ENCODE measurements at regions not wholly inside any gene's neighbourhood (a gene's known extent, or its start where the extent isn't known, plus 50 kb on each side); places are given as distances from the start of the nearest gene placed in this dataset.

DNA sequence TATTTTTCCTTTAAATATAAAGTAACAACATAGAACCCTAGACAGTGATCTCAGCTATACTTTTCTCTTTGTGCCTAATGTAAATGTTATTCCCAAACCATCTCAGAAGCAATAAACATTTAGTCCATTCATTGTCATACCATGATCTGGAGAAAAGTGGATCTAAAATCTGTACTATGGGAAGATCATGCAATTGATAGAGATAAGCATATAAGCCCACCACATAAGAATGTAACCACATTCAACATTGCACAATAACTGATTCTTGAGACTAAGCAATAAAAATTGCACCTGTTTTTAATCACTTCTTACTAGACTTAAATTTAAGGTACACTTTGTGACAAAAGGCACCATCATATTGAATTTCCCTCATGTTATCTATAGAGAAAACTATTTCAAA lies 1403.0 kb upstream of the C9orf72 start:
- Histone ChIP-seq H3K9me3 (replicated peaks; ENCODE audit: insufficient read depth, low read length) (no peaks in the 10 kb centered on the region), H3K27ac (ENCODE audit: low read length) (no peak overlapping the region; the same call in 1 of the 2 replicates)
- TF ChIP-seq EZH2phosphoT487 (IDR thresholded peaks at IDR 0.05; ENCODE audit: low read length) (no peak), EZH2 (optimal IDR thresholded peaks at IDR 0.05; ENCODE audit: low read depth, low read length) (no peak)
- TF ChIP-seq, protein P1, sequence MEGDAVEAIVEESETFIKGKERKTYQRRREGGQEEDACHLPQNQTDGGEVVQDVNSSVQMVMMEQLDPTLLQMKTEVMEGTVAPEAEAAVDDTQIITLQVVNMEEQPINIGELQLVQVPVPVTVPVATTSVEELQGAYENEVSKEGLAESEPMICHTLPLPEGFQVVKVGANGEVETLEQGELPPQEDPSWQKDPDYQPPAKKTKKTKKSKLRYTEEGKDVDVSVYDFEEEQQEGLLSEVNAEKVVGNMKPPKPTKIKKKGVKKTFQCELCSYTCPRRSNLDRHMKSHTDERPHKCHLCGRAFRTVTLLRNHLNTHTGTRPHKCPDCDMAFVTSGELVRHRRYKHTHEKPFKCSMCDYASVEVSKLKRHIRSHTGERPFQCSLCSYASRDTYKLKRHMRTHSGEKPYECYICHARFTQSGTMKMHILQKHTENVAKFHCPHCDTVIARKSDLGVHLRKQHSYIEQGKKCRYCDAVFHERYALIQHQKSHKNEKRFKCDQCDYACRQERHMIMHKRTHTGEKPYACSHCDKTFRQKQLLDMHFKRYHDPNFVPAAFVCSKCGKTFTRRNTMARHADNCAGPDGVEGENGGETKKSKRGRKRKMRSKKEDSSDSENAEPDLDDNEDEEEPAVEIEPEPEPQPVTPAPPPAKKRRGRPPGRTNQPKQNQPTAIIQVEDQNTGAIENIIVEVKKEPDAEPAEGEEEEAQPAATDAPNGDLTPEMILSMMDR (IDR thresholded peaks at IDR 0.05; ENCODE audit: low read length), result no peak

DNA sequence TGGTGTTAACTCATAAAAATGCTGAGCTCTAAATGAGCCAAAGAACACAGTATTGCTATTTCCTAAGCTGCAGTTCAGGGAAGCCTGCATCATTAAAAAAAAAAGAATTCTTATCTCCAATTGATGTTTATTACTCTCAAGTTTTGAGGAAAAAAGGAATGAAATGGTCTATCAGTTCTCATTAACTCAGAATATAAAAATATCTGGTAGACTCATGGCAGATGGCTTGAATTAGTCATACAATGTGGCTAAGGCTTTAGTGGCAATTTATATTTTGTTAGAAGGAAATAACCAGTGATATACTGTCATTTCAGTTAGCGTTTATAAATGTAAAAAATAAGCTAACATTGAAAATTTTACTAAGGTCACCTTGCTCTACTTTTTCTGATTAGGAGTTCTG lies 1403.4 kb upstream of the C9orf72 start:
- H3K27ac ChIP-seq (ENCODE audit: low read length), result no peak overlapping the region; the same call in 1 of the 2 replicates

More for the DNA sequence above, 1403.0 kb upstream of the C9orf72 start:
- H4K20me1 ChIP-seq (ENCODE audit: insufficient read depth, low read length), result no peaks in the 10 kb centered on the region
- H3K9ac ChIP-seq (ENCODE audit: low read length), result no peak overlapping the region
- H3F3A ChIP-seq (ENCODE audit: insufficient read depth, low read length), result no peaks in the 10 kb centered on the region
- H3K36me3 ChIP-seq (replicated peaks; ENCODE audit: insufficient read depth, low read length), result no peaks in the 10 kb centered on the region
- no peak overlapping the region for H3K4me2 ChIP-seq (ENCODE audit: low read depth, low read length)
- no peak for DNase-seq
- no peaks in the 10 kb centered on the region for H3K9me2 ChIP-seq (replicated peaks; ENCODE audit: insufficient read depth, low read length)
- H3K79me2 ChIP-seq (ENCODE audit: low read length), result no peaks in the 10 kb centered on the region
- H3K4me1 ChIP-seq (ENCODE audit: low read length), result no peaks in the 10 kb centered on the region
- no peaks in the 10 kb centered on the region for H3K27me3 ChIP-seq (replicated peaks; ENCODE audit: insufficient read depth, low read length)
- H2AFZ ChIP-seq (ENCODE audit: low read length), result no peak overlapping the region
- H3K4me3 ChIP-seq (ENCODE audit: low read length), result no peak overlapping the region

DNA sequence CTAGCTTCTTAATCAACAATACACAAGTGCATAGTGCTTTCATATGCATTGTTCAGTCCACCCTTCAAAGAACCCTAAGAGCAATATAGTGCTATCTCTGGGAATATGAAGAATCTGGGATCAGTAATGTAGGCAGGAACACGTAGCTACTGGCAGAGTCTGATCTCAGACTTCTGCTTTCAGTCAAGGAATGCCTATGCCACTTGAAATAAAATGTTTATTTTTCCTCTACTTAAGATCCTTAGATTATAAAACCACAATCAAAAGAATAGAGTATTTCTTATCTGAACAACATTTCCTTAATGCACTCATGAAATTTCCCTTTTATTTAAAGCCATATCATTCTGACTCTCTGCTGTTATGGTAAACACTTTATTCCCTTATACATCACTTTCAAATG lies 1407.8 kb upstream of the C9orf72 start:
- Histone ChIP-seq H3K36me3 (replicated peaks; ENCODE audit: insufficient read depth, low read length) (no peaks in the 10 kb centered on the region), H3K27ac (ENCODE audit: low read length) (no peak overlapping the region), H3K4me1 (ENCODE audit: low read length) (no peaks in the 10 kb centered on the region), H4K20me1 (ENCODE audit: insufficient read depth, low read length) (no peaks in the 10 kb centered on the region), H3K27me3 (replicated peaks; ENCODE audit: insufficient read depth, low read length) (no peaks in the 10 kb centered on the region), H3K9me3 (replicated peaks; ENCODE audit: insufficient read depth, low read length) (no peaks in the 10 kb centered on the region), H3K9me2 (replicated peaks; ENCODE audit: insufficient read depth, low read length) (no peaks in the 10 kb centered on the region), H2AFZ (ENCODE audit: low read length) (no peak overlapping the region), H3F3A (ENCODE audit: insufficient read depth, low read length) (no peaks in the 10 kb centered on the region), H3K4me2 (ENCODE audit: low read depth, low read length) (no peak overlapping the region), H3K79me2 (ENCODE audit: low read length) (no peaks in the 10 kb centered on the region), H3K9ac (ENCODE audit: low read length) (no peak overlapping the region), H3K4me3 (ENCODE audit: low read length) (no peak overlapping the region)
- TF ChIP-seq EZH2phosphoT487 (IDR thresholded peaks at IDR 0.05; ENCODE audit: low read length), result no peak
- no peak for DNase-seq

More for the DNA sequence above, 1403.4 kb upstream of the C9orf72 start:
- H3K9ac ChIP-seq (ENCODE audit: low read length), result no peak overlapping the region
- no peaks in the 10 kb centered on the region for H3K9me3 ChIP-seq (replicated peaks; ENCODE audit: insufficient read depth, low read length)
- no peak for DNase-seq
- no peak overlapping the region for H3K4me3 ChIP-seq (ENCODE audit: low read length)
- H3K4me2 ChIP-seq (ENCODE audit: low read depth, low read length), result no peak overlapping the region
- TF ChIP-seq, protein P1 (IDR thresholded peaks at IDR 0.05; ENCODE audit: low read length), result no peak
- no peak for TF ChIP-seq EZH2phosphoT487 (IDR thresholded peaks at IDR 0.05; ENCODE audit: low read length)
- no peaks in the 10 kb centered on the region for H3F3A ChIP-seq (ENCODE audit: insufficient read depth, low read length)
- H3K36me3 ChIP-seq (replicated peaks; ENCODE audit: insufficient read depth, low read length), result no peaks in the 10 kb centered on the region
- H4K20me1 ChIP-seq (ENCODE audit: insufficient read depth, low read length), result no peaks in the 10 kb centered on the region
- H3K4me1 ChIP-seq (ENCODE audit: low read length), result no peaks in the 10 kb centered on the region
- H2AFZ ChIP-seq (ENCODE audit: low read length), result no peak overlapping the region
- H3K79me2 ChIP-seq (ENCODE audit: low read length), result no peaks in the 10 kb centered on the region
- H3K27me3 ChIP-seq (replicated peaks; ENCODE audit: insufficient read depth, low read length), result no peaks in the 10 kb centered on the region
- no peaks in the 10 kb centered on the region for H3K9me2 ChIP-seq (replicated peaks; ENCODE audit: insufficient read depth, low read length)

DNA sequence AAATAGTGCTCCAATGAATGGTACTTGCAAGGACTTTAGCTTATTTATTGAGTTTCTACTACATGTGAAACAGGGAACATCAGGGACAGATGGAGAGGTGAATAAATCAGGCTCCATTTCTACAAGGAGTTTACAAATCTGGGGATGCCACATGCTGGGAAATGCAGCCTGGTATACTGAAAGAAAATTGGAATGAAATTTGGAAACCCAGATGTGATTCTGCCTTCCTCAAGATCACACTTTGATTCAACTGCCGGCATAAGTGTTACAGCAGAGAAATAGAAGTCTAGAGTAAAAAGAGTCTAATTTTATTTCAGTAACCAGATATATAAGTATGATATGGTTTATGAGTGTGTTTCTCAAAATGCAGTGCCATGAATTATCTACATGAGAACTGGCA lies 1408.4 kb upstream of the C9orf72 start:
- Histone ChIP-seq H4K20me1 (ENCODE audit: insufficient read depth, low read length) (no peaks in the 10 kb centered on the region), H3K4me3 (ENCODE audit: low read length) (no peak overlapping the region), H3K79me2 (ENCODE audit: low read length) (no peaks in the 10 kb centered on the region), H3F3A (ENCODE audit: insufficient read depth, low read length) (no peaks in the 10 kb centered on the region), H3K9me2 (replicated peaks; ENCODE audit: insufficient read depth, low read length) (no peaks in the 10 kb centered on the region), H3K27ac (ENCODE audit: low read length) (no peak overlapping the region), H3K4me2 (ENCODE audit: low read depth, low read length) (no peak overlapping the region), H3K27me3 (replicated peaks; ENCODE audit: insufficient read depth, low read length) (no peaks in the 10 kb centered on the region), H3K9ac (ENCODE audit: low read length) (no peak overlapping the region), H2AFZ (ENCODE audit: low read length) (no peak overlapping the region), H3K36me3 (replicated peaks; ENCODE audit: insufficient read depth, low read length) (no peaks in the 10 kb centered on the region), H3K4me1 (ENCODE audit: low read length) (no peaks in the 10 kb centered on the region), H3K9me3 (replicated peaks; ENCODE audit: insufficient read depth, low read length) (no peaks in the 10 kb centered on the region)
- TF ChIP-seq EZH2phosphoT487 (IDR thresholded peaks at IDR 0.05; ENCODE audit: low read length), result no peak
- TF ChIP-seq EZH2 (optimal IDR thresholded peaks at IDR 0.05; ENCODE audit: low read depth, low read length), result no peak
- TF ChIP-seq, protein P1 (IDR thresholded peaks at IDR 0.05; ENCODE audit: low read length), result no peak
- DNase-seq, result no peak
